ENCODE measurements at regions not wholly inside any gene's neighbourhood (a gene's known extent, or its start where the extent isn't known, plus 50 kb on each side); places are given as distances from the start of the nearest gene placed in this dataset.

- Histone ChIP-seq H3K9me3 (ENCODE audit: control insufficient read depth in 2 of 2, insufficient read depth in 1 of 2, low read depth in 1 of 2, low read length in 1 of 2) (no peaks in the 10 kb centered on the region), H3K27me3 (ENCODE audit: control insufficient read depth in 3 of 3, insufficient read depth in 3 of 3, low read length in 3 of 3) (no peaks in the 10 kb centered on the region), H3K4me3 (ENCODE audit: low read depth in 1 of 3, low read length in 3 of 3) (no peak overlapping the region), H3K27ac (ENCODE audit: low read depth in 1 of 3, low read length in 2 of 3) (no peak overlapping the region), H3K4me1 (ENCODE audit: control insufficient read depth in 3 of 3, insufficient read depth in 2 of 3, low read depth in 1 of 3, low read length in 2 of 3) (no peaks in the 10 kb centered on the region), H3K36me3 (ENCODE audit: control insufficient read depth in 3 of 3, insufficient read depth in 2 of 3, low read depth in 1 of 3, low read length in 3 of 3) (no peaks in the 10 kb centered on the region)
- no peak for FAIRE-seq
- WGBS, 3 donors, result 71 to 83% (median 81%) methylated on average over 2 of the region's 2 CpGs
- no peak for DNase-seq
Measured at GRCh38 chr3:8233938-8234337, 267.7 kb upstream of the LMCD1 start.

GRCh38 chr3:8236264-8236663 is 265.4 kb upstream of the LMCD1 start:
- no peaks in the 10 kb centered on the region for H3K9me3 ChIP-seq (ENCODE audit: control insufficient read depth in 2 of 2, insufficient read depth in 1 of 2, low read depth in 1 of 2, low read length in 1 of 2)
- no peak overlapping the region for H3K4me3 ChIP-seq (ENCODE audit: low read depth in 1 of 3, low read length in 3 of 3)
- H3K27me3 ChIP-seq (ENCODE audit: control insufficient read depth in 3 of 3, insufficient read depth in 3 of 3, low read length in 3 of 3), result no peaks in the 10 kb centered on the region
- no peaks in the 10 kb centered on the region for H3K4me1 ChIP-seq (ENCODE audit: control insufficient read depth in 3 of 3, insufficient read depth in 2 of 3, low read depth in 1 of 3, low read length in 2 of 3)
- no peak overlapping the region for H3K27ac ChIP-seq (ENCODE audit: low read depth in 1 of 3, low read length in 2 of 3)
- 76 to 89% (median 76%) methylated on average over 3 of the region's 3 CpGs for WGBS, 3 donors
- no peak for FAIRE-seq
- H3K36me3 ChIP-seq (ENCODE audit: control insufficient read depth in 3 of 3, insufficient read depth in 2 of 3, low read depth in 1 of 3, low read length in 3 of 3), result no peaks in the 10 kb centered on the region
- no peak for DNase-seq

GRCh38 chr3:8237893-8238292 is 263.7 kb upstream of the LMCD1 start:
- no peak for DNase-seq
- no peaks in the 10 kb centered on the region for H3K36me3 ChIP-seq (ENCODE audit: control insufficient read depth in 3 of 3, insufficient read depth in 2 of 3, low read depth in 1 of 3, low read length in 3 of 3)
- H3K27me3 ChIP-seq (ENCODE audit: control insufficient read depth in 3 of 3, insufficient read depth in 3 of 3, low read length in 3 of 3), result no peaks in the 10 kb centered on the region
- FAIRE-seq, result no peak
- no peaks in the 10 kb centered on the region for H3K9me3 ChIP-seq (ENCODE audit: control insufficient read depth in 2 of 2, insufficient read depth in 1 of 2, low read depth in 1 of 2, low read length in 1 of 2)
- no peaks in the 10 kb centered on the region for H3K4me1 ChIP-seq (ENCODE audit: control insufficient read depth in 3 of 3, insufficient read depth in 2 of 3, low read depth in 1 of 3, low read length in 2 of 3)
- H3K4me3 ChIP-seq (ENCODE audit: low read depth in 1 of 3, low read length in 3 of 3), result no peak overlapping the region
- 76 to 77% (median 77%) methylated on average over 5 of the region's 5 CpGs for WGBS, 3 donors
- H3K27ac ChIP-seq (ENCODE audit: low read depth in 1 of 3, low read length in 2 of 3), result no peak overlapping the region

- DNase-seq (no peak), FAIRE-seq (no peak)
- H3K4me3 ChIP-seq (ENCODE audit: low read depth in 1 of 3, low read length in 3 of 3), result no peak overlapping the region
- H3K4me1 ChIP-seq (ENCODE audit: control insufficient read depth in 3 of 3, insufficient read depth in 2 of 3, low read depth in 1 of 3, low read length in 2 of 3), result no peaks in the 10 kb centered on the region
- H3K9me3 ChIP-seq (ENCODE audit: control insufficient read depth in 2 of 2, insufficient read depth in 1 of 2, low read depth in 1 of 2, low read length in 1 of 2), result no peaks in the 10 kb centered on the region
- no peak overlapping the region for H3K27ac ChIP-seq (ENCODE audit: low read depth in 1 of 3, low read length in 2 of 3)
- 53 to 86% (median 76%) methylated on average over 1 of the region's 1 CpG for WGBS, 3 donors
- H3K27me3 ChIP-seq (ENCODE audit: control insufficient read depth in 3 of 3, insufficient read depth in 3 of 3, low read length in 3 of 3), result no peaks in the 10 kb centered on the region
- H3K36me3 ChIP-seq (ENCODE audit: control insufficient read depth in 3 of 3, insufficient read depth in 2 of 3, low read depth in 1 of 3, low read length in 3 of 3), result no peaks in the 10 kb centered on the region
Measured at GRCh38 chr3:8238432-8238831, 263.2 kb upstream of the LMCD1 start.

DNA sequence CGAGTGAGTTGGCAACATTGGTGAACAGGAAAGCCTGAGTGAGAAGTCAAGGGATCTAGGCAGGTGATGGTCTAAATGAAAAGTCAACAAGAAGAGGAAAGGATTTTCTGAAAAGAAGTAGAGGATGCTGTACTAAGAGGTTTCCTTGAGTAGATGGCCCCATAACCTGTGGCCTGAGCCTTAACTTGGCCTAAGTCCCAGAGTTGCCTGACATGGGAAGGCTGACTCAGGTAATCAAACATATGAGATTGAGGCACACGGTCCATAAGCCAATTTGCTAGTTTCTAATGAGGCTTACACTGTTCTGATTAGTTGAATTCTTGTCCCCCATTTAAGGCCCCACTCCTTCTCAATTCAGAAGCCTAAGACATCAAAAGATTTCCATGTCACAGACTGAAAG is 262.5 kb upstream of the LMCD1 start:
- no peak for FAIRE-seq
- no peaks in the 10 kb centered on the region for H3K4me1 ChIP-seq (ENCODE audit: control insufficient read depth in 3 of 3, insufficient read depth in 2 of 3, low read depth in 1 of 3, low read length in 2 of 3)
- DNase-seq, result no peak
- no peak overlapping the region for H3K27ac ChIP-seq (ENCODE audit: low read depth in 1 of 3, low read length in 2 of 3)
- H3K36me3 ChIP-seq (ENCODE audit: control insufficient read depth in 3 of 3, insufficient read depth in 2 of 3, low read depth in 1 of 3, low read length in 3 of 3), result no peaks in the 10 kb centered on the region
- 52 to 69% (median 58%) methylated on average over 2 of the region's 2 CpGs for WGBS, 3 donors
- H3K4me3 ChIP-seq (ENCODE audit: low read depth in 1 of 3, low read length in 3 of 3), result no peak overlapping the region
- no peaks in the 10 kb centered on the region for H3K27me3 ChIP-seq (ENCODE audit: control insufficient read depth in 3 of 3, insufficient read depth in 3 of 3, low read length in 3 of 3)
- H3K9me3 ChIP-seq (ENCODE audit: control insufficient read depth in 2 of 2, insufficient read depth in 1 of 2, low read depth in 1 of 2, low read length in 1 of 2), result no peaks in the 10 kb centered on the region

DNA sequence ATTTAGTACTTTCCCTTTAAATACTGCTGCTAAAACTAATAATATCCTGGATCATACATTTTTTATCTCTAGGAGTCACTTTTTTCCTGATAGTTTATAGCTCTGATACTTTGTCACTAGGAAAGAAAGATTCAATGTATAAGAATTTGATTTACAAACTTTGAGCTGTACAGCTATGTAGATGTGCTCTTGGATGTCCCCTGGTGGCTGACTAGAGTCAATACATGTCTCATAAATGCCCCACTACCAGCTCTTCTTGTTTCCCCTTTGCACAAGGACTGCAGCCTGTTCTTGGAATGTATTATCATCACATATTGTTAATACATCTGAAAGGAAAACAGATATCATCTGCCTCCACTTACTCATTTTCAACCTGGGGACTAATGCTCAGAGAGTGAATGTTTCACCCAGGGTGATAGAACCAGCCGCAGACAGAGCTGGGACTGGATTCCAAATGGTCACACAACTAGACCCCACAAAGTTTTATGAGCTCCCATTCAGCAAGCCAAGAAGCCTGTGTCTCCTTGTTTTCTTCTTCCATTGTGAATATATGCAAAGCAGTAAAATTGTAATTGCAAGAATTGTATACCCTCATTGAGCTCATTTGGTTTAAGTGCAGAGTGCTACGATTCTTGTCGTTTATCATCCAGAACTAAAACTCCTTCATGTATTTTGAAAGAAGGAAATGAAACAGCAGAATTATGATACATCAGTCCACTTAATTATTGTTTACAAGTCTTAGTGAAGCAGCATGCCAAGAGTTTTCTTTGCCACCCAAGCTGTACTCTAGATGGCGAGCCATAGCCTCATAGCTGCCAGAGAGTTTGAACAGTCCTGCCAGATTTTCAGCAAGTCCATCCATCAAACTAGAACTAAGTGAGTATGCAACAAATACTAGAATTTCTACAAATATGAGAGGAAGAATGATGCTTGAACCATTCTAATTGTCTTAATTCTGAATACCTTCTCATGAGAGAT is 261.6 kb upstream of the LMCD1 start:
- H3K36me3 ChIP-seq (ENCODE audit: control insufficient read depth in 3 of 3, insufficient read depth in 2 of 3, low read depth in 1 of 3, low read length in 3 of 3), result no peaks in the 10 kb centered on the region
- 73 to 92% (median 89%) methylated on average over 4 of the region's 4 CpGs for WGBS, 3 donors
- peak; percentile 51 for FAIRE-seq
- DNase-seq, result peak; percentile 39 to 42
- no peaks in the 10 kb centered on the region for H3K27me3 ChIP-seq (ENCODE audit: control insufficient read depth in 3 of 3, insufficient read depth in 3 of 3, low read length in 3 of 3)
- H3K4me1 ChIP-seq (ENCODE audit: control insufficient read depth in 3 of 3, insufficient read depth in 2 of 3, low read depth in 1 of 3, low read length in 2 of 3), result no peaks in the 10 kb centered on the region
- no peak overlapping the region for H3K4me3 ChIP-seq (ENCODE audit: low read depth in 1 of 3, low read length in 3 of 3)
- no peak overlapping the region for H3K27ac ChIP-seq (ENCODE audit: low read depth in 1 of 3, low read length in 2 of 3)
- no peaks in the 10 kb centered on the region for H3K9me3 ChIP-seq (ENCODE audit: control insufficient read depth in 2 of 2, insufficient read depth in 1 of 2, low read depth in 1 of 2, low read length in 1 of 2)

- H3K9me3 ChIP-seq (ENCODE audit: control insufficient read depth in 2 of 2, insufficient read depth in 1 of 2, low read depth in 1 of 2, low read length in 1 of 2), result no peaks in the 10 kb centered on the region
Measured at GRCh38 chr3:8246070-8246469, 255.6 kb upstream of the LMCD1 start.

DNA sequence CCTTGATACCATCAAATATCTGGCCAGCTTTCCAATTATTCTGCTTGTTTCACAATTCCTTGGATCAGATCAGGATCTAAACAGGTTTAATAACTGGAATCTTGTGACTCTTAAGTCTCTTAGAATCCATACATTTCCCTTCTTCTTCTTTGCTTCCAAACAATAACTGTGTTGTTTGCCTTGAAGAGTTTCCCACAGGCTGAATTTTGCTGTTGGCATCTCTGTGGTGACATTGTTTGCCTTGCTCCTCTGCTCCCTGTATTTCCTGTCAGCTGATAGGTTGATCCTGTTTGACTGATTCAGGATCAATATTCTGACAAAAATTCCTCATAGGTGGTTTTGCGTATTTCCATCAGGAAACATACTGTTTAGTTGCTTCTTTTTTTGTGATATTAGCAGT is 248.4 kb upstream of the LMCD1 start:
- FAIRE-seq, result no peak
- Histone ChIP-seq H3K4me3 (ENCODE audit: low read depth in 1 of 3, low read length in 3 of 3) (no peak overlapping the region), H3K9me3 (ENCODE audit: control insufficient read depth in 2 of 2, insufficient read depth in 1 of 2, low read depth in 1 of 2, low read length in 1 of 2) (no peaks in the 10 kb centered on the region), H3K27ac (ENCODE audit: low read depth in 1 of 3, low read length in 2 of 3) (no peak overlapping the region), H3K27me3 (ENCODE audit: control insufficient read depth in 3 of 3, insufficient read depth in 3 of 3, low read length in 3 of 3) (no peaks in the 10 kb centered on the region), H3K36me3 (ENCODE audit: control insufficient read depth in 3 of 3, insufficient read depth in 2 of 3, low read depth in 1 of 3, low read length in 3 of 3) (no peaks in the 10 kb centered on the region), H3K4me1 (ENCODE audit: control insufficient read depth in 3 of 3, insufficient read depth in 2 of 3, low read depth in 1 of 3, low read length in 2 of 3) (no peaks in the 10 kb centered on the region)
- no peak for DNase-seq
- 82 to 90% (median 85%) methylated on average over 1 of the region's 1 CpG for WGBS, 3 donors

More at GRCh38 chr3:8246070-8246469, 255.6 kb upstream of the LMCD1 start:
- Histone ChIP-seq H3K36me3 (ENCODE audit: control insufficient read depth in 3 of 3, insufficient read depth in 2 of 3, low read depth in 1 of 3, low read length in 3 of 3) (no peaks in the 10 kb centered on the region), H3K4me3 (ENCODE audit: low read depth in 1 of 3, low read length in 3 of 3) (no peak overlapping the region), H3K27ac (ENCODE audit: low read depth in 1 of 3, low read length in 2 of 3) (no peak overlapping the region), H3K4me1 (ENCODE audit: control insufficient read depth in 3 of 3, insufficient read depth in 2 of 3, low read depth in 1 of 3, low read length in 2 of 3) (no peaks in the 10 kb centered on the region), H3K27me3 (ENCODE audit: control insufficient read depth in 3 of 3, insufficient read depth in 3 of 3, low read length in 3 of 3) (no peaks in the 10 kb centered on the region)
- FAIRE-seq (no peak), DNase-seq (no peak)
- 22 to 66% (median 55%) methylated on average over 2 of the region's 2 CpGs for WGBS, 3 donors

- Histone ChIP-seq H3K4me1 (ENCODE audit: control insufficient read depth in 3 of 3, insufficient read depth in 2 of 3, low read depth in 1 of 3, low read length in 2 of 3) (no peaks in the 10 kb centered on the region), H3K4me3 (ENCODE audit: low read depth in 1 of 3, low read length in 3 of 3) (no peak overlapping the region), H3K9me3 (ENCODE audit: control insufficient read depth in 2 of 2, insufficient read depth in 1 of 2, low read depth in 1 of 2, low read length in 1 of 2) (no peaks in the 10 kb centered on the region), H3K27me3 (ENCODE audit: control insufficient read depth in 3 of 3, insufficient read depth in 3 of 3, low read length in 3 of 3) (no peaks in the 10 kb centered on the region), H3K27ac (ENCODE audit: low read depth in 1 of 3, low read length in 2 of 3) (no peak overlapping the region), H3K36me3 (ENCODE audit: control insufficient read depth in 3 of 3, insufficient read depth in 2 of 3, low read depth in 1 of 3, low read length in 3 of 3) (no peaks in the 10 kb centered on the region)
- 66 to 78% (median 70%) methylated on average over 2 of the region's 2 CpGs for WGBS, 3 donors
- no peak for DNase-seq
- FAIRE-seq, result no peak
Measured at GRCh38 chr3:8254489-8254888, 247.1 kb upstream of the LMCD1 start.

Measured in small intestine (tissue), 7 donors.